HG03280 (cell line): ENCODE measurements at regions not wholly inside any gene's neighbourhood (a gene's known extent, or its start where the extent isn't known, plus 50 kb on each side); places are given as distances from the start of the nearest gene placed in this dataset.
"Not testable (repeated sequence)": the region's sequence is repeated elsewhere in the genome, so short reads cannot be mapped to it uniquely, and the experiment has no call there.

Source experiments
- ATAC-seq: cut with Tn5 transposase; IDR thresholded peaks from one replicate; pipeline ENCODE4 v1.9.1; 2021; ENCODE audit warnings: mild to moderate bottlenecking, moderate library complexity; ENCODE audit not compliant: unreplicated experiment

GRCh38 chr12:76653342-76653741, 93.8 kb upstream of the OSBPL8 start:
- no peak for ATAC-seq

- ATAC-seq = no peak
Observed at GRCh38 chr12:76664731-76665130, 99.2 kb upstream of the ZDHHC17 start.

GRCh38 chr12:76666290-76666835, 97.6 kb upstream of the ZDHHC17 start:
- no peak for ATAC-seq

DNA sequence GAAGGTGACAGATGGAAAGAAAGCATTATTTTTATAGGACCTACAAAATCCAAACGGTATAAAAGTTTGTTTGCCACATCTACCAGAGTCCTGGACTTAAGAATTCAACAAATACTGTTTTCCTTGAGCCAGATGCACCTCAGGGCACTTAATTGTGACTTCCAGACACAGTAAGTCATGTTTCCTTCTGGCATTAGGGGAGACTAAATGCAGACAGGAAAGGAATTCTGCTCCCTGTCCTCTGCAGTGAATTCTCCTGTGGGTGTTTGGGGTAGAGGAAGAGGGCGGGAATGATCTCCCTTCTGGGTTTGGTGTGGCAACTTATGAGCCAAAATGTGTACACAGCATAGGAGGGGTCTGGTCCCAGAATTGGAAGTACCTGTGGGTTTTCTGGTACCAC, 93.9 kb upstream of the ZDHHC17 start:
- no peak for ATAC-seq

GRCh38 chr12:76670776-76671175, 93.1 kb upstream of the ZDHHC17 start:
- no peak for ATAC-seq

DNA sequence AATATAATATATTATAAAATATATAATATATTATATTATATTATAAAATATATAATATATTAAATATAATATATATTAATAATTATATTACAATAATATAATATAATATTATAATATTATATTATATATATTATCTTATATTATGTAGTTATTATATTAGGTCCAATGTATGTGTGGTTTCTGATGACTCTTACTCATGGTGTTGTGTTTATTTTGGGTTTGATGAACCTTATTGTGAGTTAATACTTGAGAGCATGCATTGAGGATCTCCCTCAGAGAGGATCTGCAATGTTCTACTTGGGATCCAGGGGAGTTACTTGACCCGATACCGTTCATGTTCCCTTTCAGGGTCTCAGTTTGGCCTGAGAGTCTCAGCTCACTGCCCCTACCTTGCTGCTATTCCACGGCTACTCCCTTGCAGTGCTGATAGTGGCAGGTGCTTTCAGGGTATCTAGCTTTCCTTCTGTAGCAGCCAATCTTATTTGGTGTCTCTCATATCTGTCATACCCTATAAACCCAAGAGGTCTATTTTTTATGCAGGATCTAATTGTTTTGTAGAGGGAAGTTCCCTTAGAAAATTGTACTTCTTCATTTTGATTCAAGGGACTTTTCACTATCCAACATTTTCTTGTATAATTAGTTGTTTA, 89.1 kb upstream of the ZDHHC17 start:
- ATAC-seq = no peak

DNA sequence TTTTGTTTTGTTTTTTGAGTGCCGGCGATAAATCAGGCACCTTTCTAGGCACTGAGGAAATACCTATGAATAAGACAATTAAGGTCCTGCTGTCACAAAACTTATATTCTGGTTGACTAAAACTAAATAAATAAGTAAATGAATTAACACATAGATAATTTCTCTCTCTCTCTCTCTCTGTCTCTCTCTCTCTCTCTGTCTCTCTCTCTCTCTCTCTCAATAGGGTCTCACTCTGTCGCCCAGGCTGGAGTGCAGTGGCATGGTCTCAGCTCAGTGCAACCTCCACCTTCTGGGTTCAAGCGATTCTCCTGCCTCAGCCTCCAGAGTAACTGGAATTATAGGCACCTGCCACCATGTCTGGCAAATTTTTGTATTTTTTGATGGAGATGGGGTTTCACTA, 87.7 kb upstream of the ZDHHC17 start:
- ATAC-seq = not testable (repeated sequence)

GRCh38 chr12:76678992-76679391, 84.9 kb upstream of the ZDHHC17 start:
- no peak for ATAC-seq

DNA sequence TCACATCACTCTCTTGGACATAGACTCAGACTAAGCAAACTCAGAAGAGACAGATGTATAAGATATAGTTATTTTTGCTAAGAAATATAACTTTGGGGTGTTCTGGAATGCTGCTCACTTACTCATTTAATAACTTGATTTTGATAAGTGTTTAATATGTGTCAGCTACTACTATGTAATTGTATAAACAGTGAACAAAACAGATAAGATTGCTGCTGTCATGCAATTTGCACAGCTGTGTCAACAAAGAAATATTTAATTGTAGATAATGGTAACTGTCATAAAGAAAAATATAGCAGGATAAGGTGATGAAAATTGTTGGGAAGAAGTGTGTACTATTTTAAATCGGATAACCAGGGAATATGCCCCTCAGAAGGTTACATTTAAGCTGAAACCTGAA, 84.1 kb upstream of the ZDHHC17 start:
- ATAC-seq = no peak

GRCh38 chr12:76680940-76681339, 83.0 kb upstream of the ZDHHC17 start:
- no peak for ATAC-seq

- no peak for ATAC-seq
Observed at GRCh38 chr12:76685246-76685678, 78.7 kb upstream of the ZDHHC17 start.

GRCh38 chr12:76687981-76688380, 75.9 kb upstream of the ZDHHC17 start:
- no peak for ATAC-seq

- ATAC-seq = no peak
Observed at GRCh38 chr12:76688631-76689030, 75.3 kb upstream of the ZDHHC17 start.

DNA sequence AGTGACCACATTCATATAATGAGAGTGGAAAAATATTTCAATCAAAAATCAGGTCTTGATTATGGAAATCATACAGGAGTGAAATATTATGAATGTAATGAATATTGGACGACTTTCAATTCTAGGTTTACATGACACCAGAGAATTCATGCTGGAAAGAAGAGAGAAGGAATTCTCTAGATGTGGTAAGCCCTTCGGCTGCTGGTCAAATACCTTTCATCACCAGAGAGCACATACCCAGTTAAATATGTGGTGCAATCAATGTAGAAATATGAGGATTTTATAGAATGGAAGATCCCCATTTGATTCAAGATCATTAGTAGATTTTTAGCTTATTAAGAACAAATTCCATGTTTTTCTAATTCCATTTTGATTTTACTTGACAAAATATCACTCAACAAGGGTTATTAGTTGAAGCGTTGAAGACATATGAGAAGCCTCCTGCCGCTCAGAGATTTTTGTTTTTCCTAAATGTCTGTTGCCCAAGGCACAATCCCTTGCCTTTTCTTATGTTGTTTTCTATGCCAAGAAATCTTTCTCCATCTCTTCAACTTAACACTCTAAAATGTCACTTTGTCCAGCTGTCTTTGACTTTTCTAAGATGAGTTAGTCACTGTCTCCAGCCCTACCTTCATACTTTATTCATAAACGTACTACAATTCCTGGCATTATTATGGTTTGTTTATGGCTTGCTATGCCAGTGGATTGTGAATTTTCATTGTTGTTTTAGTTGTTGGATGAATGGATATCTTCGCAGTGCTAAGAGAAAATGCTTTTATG, 72.8 kb upstream of the ZDHHC17 start:
- no peak for ATAC-seq

- ATAC-seq = no peak
Observed at GRCh38 chr12:76692846-76693245, 71.1 kb upstream of the ZDHHC17 start.

- no peak for ATAC-seq
Observed at GRCh38 chr12:76694369-76694768, 69.5 kb upstream of the ZDHHC17 start.

GRCh38 chr12:76696186-76696585, 67.7 kb upstream of the ZDHHC17 start:
- ATAC-seq = no peak

DNA sequence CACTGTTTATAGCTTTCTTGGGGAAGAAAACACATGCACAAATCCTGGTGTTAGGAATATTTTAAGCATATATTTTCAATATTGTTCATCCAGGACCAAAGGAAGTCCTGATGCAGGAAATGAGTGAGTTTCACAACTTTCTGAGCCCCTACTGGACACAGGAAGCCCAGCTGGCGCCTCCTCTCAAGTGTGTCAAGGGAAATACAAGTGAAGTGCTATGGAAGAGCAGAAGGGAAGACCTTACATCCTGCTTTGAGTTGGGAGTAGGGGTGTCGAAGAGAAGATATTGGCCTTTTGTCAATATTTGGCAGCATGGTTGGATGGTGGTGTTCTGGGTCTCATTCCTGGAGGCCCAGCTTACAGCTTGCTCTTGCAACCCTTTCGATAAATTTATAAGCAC, 66.1 kb upstream of the ZDHHC17 start:
- ATAC-seq = no peak

DNA sequence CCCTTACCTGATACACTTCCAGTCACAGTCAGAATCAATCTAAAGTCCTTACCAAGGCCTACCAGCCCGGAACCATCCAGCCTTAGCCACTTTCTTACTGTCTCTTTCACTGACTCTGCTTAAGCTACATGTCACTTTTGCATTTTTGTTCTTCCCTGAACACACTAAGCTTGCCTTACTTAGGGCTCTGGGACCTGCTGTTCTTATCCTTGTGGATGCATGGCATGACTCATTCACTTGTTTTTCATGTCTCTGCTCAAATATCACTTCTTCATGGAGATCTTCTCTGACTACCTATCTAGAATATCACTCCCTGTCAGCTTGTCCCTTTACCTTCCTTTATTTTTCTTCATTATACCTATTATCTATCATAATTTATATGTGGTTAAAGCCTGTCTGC, 65.6 kb upstream of the ZDHHC17 start:
- ATAC-seq = no peak

DNA sequence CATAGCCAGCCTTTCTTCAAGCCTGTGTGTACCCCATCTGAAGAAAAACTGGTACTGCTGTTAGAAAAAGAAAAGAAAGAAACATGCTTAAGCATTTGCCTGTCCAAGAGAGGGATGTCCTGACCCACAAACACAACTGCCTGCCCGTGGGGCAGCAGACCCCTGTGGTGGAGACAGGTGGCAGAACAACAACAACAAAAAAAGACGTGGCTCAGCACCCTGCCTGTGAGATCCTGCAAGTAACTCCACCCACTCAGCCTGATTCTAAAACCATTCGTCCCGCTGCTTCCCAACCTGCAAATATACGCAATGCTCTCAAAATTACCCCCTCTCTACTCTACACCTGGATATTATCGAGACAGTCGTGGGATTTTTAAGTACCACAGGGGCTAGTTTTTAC, 64.9 kb upstream of the ZDHHC17 start:
- ATAC-seq = no peak

GRCh38 chr12:76701690-76702089, 62.2 kb upstream of the ZDHHC17 start:
- no peak for ATAC-seq

- ATAC-seq = no peak
Observed at GRCh38 chr12:76702946-76703345, 61.0 kb upstream of the ZDHHC17 start.
